Glutamatergic neuron (in vitro differentiated cells): ENCODE measurements at regions not wholly inside any gene's neighbourhood (a gene's known extent, or its start where the extent isn't known, plus 50 kb on each side); places are given as distances from the start of the nearest gene placed in this dataset.

Experiments
- DNase-seq: peaks from one replicate; pipeline ENCODE4 v3.0.0; 2022
- H3K27ac Mint-ChIP-seq: one replicate; pipeline ENCODE4 v1.8.0; 2020; ENCODE audit warnings: mild to moderate bottlenecking, mixed read lengths, inconsistent platforms; ENCODE audit not compliant: unreplicated experiment
- H3K27me3 Mint-ChIP-seq: one replicate; pipeline ENCODE4 v1.8.0; 2020; ENCODE audit warnings: mild to moderate bottlenecking, moderate library complexity, mixed read lengths, inconsistent platforms; ENCODE audit not compliant: unreplicated experiment
- H3K36me3 Mint-ChIP-seq: one replicate; pipeline ENCODE4 v1.8.0; 2020; ENCODE audit warnings: mild to moderate bottlenecking, mixed read lengths, inconsistent platforms; ENCODE audit not compliant: unreplicated experiment
- H3K4me1 Mint-ChIP-seq: one replicate; pipeline ENCODE4 v1.8.0; 2020; ENCODE audit warnings: mild to moderate bottlenecking, low read depth, mixed read lengths, inconsistent platforms; ENCODE audit not compliant: unreplicated experiment
- H3K4me3 Mint-ChIP-seq: one replicate; pipeline ENCODE4 v1.8.0; 2020; ENCODE audit warnings: mild to moderate bottlenecking, mixed read lengths, inconsistent platforms; ENCODE audit not compliant: unreplicated experiment
- H3K9me3 Mint-ChIP-seq: one replicate; pipeline ENCODE4 v1.8.0; 2020; ENCODE audit warnings: mild to moderate bottlenecking, moderate library complexity, mixed read lengths, inconsistent platforms; ENCODE audit not compliant: unreplicated experiment
- TF ChIP-seq, protein P1 (sequence below): fragments of 200-600 bp; sonication (generic); IDR thresholded peaks from one replicate; pipeline ENCODE4 v1.5.0; 2021; ENCODE audit not compliant: partially characterized antibody, unreplicated experiment

GRCh38 chr1:90192408-90192807 is 197.5 kb downstream of the ZNF326 start:
- TF ChIP-seq, protein P1, sequence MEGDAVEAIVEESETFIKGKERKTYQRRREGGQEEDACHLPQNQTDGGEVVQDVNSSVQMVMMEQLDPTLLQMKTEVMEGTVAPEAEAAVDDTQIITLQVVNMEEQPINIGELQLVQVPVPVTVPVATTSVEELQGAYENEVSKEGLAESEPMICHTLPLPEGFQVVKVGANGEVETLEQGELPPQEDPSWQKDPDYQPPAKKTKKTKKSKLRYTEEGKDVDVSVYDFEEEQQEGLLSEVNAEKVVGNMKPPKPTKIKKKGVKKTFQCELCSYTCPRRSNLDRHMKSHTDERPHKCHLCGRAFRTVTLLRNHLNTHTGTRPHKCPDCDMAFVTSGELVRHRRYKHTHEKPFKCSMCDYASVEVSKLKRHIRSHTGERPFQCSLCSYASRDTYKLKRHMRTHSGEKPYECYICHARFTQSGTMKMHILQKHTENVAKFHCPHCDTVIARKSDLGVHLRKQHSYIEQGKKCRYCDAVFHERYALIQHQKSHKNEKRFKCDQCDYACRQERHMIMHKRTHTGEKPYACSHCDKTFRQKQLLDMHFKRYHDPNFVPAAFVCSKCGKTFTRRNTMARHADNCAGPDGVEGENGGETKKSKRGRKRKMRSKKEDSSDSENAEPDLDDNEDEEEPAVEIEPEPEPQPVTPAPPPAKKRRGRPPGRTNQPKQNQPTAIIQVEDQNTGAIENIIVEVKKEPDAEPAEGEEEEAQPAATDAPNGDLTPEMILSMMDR, result no peak
- Mint-ChIP-seq H3K9me3 (no peaks in the 10 kb centered on the region), H3K27me3 (peaks cover 3% of the 10 kb centered on the region), H3K27ac (no peak overlapping the region), H3K36me3 (no peaks in the 10 kb centered on the region), H3K4me3 (no peak overlapping the region), H3K4me1 (peaks cover 8% of the 10 kb centered on the region)
- no peak for DNase-seq

GRCh38 chr1:90190523-90190922 is 195.6 kb downstream of the ZNF326 start:
- Mint-ChIP-seq H3K36me3 (no peaks in the 10 kb centered on the region), H3K9me3 (no peaks in the 10 kb centered on the region)
- TF ChIP-seq, protein P1, result no peak

GRCh38 chr1:90189889-90190288 is 195.0 kb downstream of the ZNF326 start:
- DNase-seq, result no peak
- Mint-ChIP-seq H3K36me3 (no peaks in the 10 kb centered on the region), H3K4me1 (peaks cover 16% of the 10 kb centered on the region), H3K9me3 (no peaks in the 10 kb centered on the region), H3K4me3 (no peak overlapping the region), H3K27ac (no peak overlapping the region), H3K27me3 (peaks cover 5% of the 10 kb centered on the region)
- TF ChIP-seq, protein P1, result no peak

More at GRCh38 chr1:90190523-90190922, 195.6 kb downstream of the ZNF326 start:
- DNase-seq, result no peak
- peaks cover 16% of the 10 kb centered on the region for H3K4me1 Mint-ChIP-seq
- H3K4me3 Mint-ChIP-seq, result no peak overlapping the region
- H3K27ac Mint-ChIP-seq, result no peak overlapping the region
- peaks cover 5% of the 10 kb centered on the region for H3K27me3 Mint-ChIP-seq

GRCh38 chr1:90187323-90187585 is 192.3 kb downstream of the ZNF326 start:
- H3K4me1 Mint-ChIP-seq, result peaks cover 13% of the 10 kb centered on the region
- H3K9me3 Mint-ChIP-seq, result no peaks in the 10 kb centered on the region
- H3K36me3 Mint-ChIP-seq, result peaks cover 4% of the 10 kb centered on the region
- H3K27me3 Mint-ChIP-seq, result peaks cover 5% of the 10 kb centered on the region
- DNase-seq, result no peak
- TF ChIP-seq, protein P1, result no peak
- no peak overlapping the region for H3K4me3 Mint-ChIP-seq
- H3K27ac Mint-ChIP-seq, result no peak overlapping the region

DNA sequence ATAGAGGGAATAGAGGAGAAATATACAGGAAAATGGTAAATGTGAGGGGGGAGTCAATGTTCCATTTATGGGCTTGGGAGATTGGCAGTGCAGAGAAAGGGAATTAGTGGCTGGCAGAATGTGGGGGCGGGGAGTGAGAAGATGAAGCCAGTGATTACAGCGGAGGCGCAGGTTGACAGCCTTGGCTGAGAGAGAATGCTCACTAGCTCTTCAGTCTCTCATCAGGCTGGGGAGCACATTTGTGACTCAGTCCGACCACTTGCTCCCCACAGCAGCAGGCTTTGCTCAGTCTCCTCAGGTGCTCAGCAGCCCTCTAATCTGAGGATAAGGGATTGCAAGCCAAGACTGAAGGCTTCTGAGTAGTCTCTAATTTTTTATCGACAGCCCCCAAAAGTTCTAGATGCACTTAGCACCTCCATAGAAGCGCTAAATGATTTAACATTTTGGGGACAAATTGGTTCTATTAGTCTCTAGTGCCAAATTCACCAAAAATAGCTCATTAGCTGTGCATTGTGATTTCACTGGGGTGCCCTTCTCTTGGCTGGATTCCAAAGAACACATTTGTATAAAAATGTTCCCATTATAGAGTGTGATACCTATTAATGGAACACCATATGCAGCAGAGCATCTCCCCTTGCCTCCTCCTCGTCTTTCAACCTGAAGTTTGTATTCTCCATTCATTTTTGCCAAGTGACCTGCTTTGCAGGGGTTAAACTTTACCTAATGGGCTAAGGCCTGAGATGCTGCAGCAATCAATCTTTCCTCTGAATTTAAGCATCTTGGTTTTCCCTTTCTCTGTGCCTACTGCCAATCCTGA is 191.8 kb downstream of the ZNF326 start:
- DNase-seq, result no peak
- Mint-ChIP-seq H3K36me3 (peaks cover 4% of the 10 kb centered on the region), H3K4me3 (no peak overlapping the region), H3K27ac (no peak overlapping the region), H3K4me1 (peaks cover 13% of the 10 kb centered on the region), H3K9me3 (no peaks in the 10 kb centered on the region), H3K27me3 (peaks cover 5% of the 10 kb centered on the region)
- TF ChIP-seq, protein P1, result no peak
